ENCODE measurements at regions not wholly inside any gene's neighbourhood (a gene's known extent, or its start where the extent isn't known, plus 50 kb on each side); places are given as distances from the start of the nearest gene placed in this dataset.

DNA sequence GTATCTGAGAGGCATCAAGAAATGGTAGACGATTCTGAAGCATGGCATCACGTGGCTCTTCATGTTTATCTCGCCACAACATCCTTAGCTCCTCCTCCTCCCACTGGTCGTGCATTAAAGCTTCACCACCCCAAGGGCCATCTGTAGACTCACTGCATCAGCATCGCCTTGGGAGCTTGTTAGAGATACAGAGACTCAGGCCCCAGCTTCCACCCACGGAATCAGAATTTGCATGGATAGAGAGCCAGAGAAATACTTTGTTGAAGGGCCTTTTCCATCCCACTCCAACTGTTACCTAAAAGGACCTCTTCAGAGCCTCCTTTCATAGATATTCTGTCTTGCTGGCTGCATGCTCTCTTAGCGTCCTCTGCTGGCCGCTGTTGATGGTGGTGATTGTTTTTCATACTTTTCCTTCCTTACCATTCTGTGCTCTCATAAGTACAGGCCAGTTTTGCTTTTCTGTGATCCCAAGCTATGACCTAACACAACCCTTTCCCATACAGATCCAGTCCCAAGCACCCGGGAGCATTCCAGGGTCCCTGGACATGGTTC lies 1049.4 kb upstream of the EEF2KMT start:
- intact Hi-C loops (cut with micrococcal nuclease) (no loop called here), dilution Hi-C loops (cut with MboI; ENCODE audit: extremely low pct_ligation_motif_present, low sequenced_read_pairs) (no loop called here)
- no peaks in the 10 kb centered on the region for H3K27me3 ChIP-seq (ENCODE audit: control insufficient read depth in 2 of 2, insufficient read depth in 2 of 2, low read length in 2 of 2)
- peaks cover 2% of the 10 kb centered on the region for H3K9me3 ChIP-seq (replicated peaks; ENCODE audit: control insufficient read depth, insufficient read depth, low read length)
- H3K9ac ChIP-seq (replicated peaks; ENCODE audit: extremely low read depth, insufficient read depth, low read length), result no peak overlapping the region
- H4K20me1 ChIP-seq (replicated peaks; ENCODE audit: control insufficient read depth, extremely low read depth, insufficient read depth, low read length), result no peaks in the 10 kb centered on the region
- H3K9me1 ChIP-seq (replicated peaks; ENCODE audit: control insufficient read depth, extremely low read depth, insufficient read depth, low read length), result no peaks in the 10 kb centered on the region
- no peak for DNase-seq (ENCODE audit: low read depth, low spot score)
- CTCF ChIA-PET, result no interaction called here
- H3K4me3 ChIP-seq (replicated peaks in 1 of 3; ENCODE audit: insufficient read depth in 1 of 3, low read depth in 1 of 3, low read length in 3 of 3), result no peak overlapping the region
- BruUV-seq (replicated peaks), result no TSS peak
- FAIRE-seq, result no peak
- no peaks in the 10 kb centered on the region for H3K79me2 ChIP-seq (ENCODE audit: control insufficient read depth, insufficient read depth, low read length)
- no peak overlapping the region for H2AFZ ChIP-seq (ENCODE audit: low read depth, low read length)
- POLR2A ChIA-PET, result no interaction called here
- no peak overlapping the region for H3K27ac ChIP-seq (ENCODE audit: insufficient read depth, low read depth, low read length)
- H3K4me2 ChIP-seq (ENCODE audit: insufficient read depth, low read length), result no peak overlapping the region
- H3K36me3 ChIP-seq (ENCODE audit: control insufficient read depth in 2 of 2, extremely low read depth in 1 of 2, insufficient read depth in 2 of 2, low read length in 2 of 2), result no peaks in the 10 kb centered on the region
- no peaks in the 10 kb centered on the region for H3K4me1 ChIP-seq (ENCODE audit: control insufficient read depth, extremely low read depth, insufficient read depth, low read length)
- TF ChIP-seq POLR2AphosphoS5 (IDR thresholded peaks at IDR 0.05; ENCODE audit: insufficient read depth, low read depth, low read length) (no peak), FOS (IDR thresholded peaks at IDR 0.05; ENCODE audit: borderline replicate concordance, insufficient read depth, low read length) (no peak), EZH2 (IDR thresholded peaks at IDR 0.05; ENCODE audit: borderline replicate concordance, low read depth, low read length, severe bottlenecking) (no peak), POLR2A (IDR thresholded peaks at IDR 0.05; ENCODE audit: low read depth, low read length) (no peak), GATA2 (IDR thresholded peaks at IDR 0.05; ENCODE audit: insufficient read depth, insufficient read length, low read depth, low read length) (no peak), JUN (IDR thresholded peaks at IDR 0.05; ENCODE audit: borderline replicate concordance, insufficient read depth, insufficient read length, low read depth) (no peak), MYC (IDR thresholded peaks at IDR 0.05; ENCODE audit: low read depth, low read length) (no peak)
- TF ChIP-seq, protein P1, sequence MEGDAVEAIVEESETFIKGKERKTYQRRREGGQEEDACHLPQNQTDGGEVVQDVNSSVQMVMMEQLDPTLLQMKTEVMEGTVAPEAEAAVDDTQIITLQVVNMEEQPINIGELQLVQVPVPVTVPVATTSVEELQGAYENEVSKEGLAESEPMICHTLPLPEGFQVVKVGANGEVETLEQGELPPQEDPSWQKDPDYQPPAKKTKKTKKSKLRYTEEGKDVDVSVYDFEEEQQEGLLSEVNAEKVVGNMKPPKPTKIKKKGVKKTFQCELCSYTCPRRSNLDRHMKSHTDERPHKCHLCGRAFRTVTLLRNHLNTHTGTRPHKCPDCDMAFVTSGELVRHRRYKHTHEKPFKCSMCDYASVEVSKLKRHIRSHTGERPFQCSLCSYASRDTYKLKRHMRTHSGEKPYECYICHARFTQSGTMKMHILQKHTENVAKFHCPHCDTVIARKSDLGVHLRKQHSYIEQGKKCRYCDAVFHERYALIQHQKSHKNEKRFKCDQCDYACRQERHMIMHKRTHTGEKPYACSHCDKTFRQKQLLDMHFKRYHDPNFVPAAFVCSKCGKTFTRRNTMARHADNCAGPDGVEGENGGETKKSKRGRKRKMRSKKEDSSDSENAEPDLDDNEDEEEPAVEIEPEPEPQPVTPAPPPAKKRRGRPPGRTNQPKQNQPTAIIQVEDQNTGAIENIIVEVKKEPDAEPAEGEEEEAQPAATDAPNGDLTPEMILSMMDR (IDR thresholded peaks at IDR 0.05; ENCODE audit: extremely low read depth in 1 of 2, insufficient read depth in 1 of 2, low read depth in 1 of 2, low read length in 2 of 2), result no peak
- TF ChIP-seq, protein P2, sequence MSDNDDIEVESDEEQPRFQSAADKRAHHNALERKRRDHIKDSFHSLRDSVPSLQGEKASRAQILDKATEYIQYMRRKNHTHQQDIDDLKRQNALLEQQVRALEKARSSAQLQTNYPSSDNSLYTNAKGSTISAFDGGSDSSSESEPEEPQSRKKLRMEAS (IDR thresholded peaks at IDR 0.05; ENCODE audit: insufficient read depth, insufficient read length), result no peak
